B cell (primary cell): ENCODE measurements at regions not wholly inside any gene's neighbourhood (a gene's known extent, or its start where the extent isn't known, plus 50 kb on each side); places are given as distances from the start of the nearest gene placed in this dataset.

Experiments used
- ATAC-seq: fragments of 200-7000 bp; cut with Tn5 transposase; one replicate; pipeline ENCODE4 v1.10.0; 2021; ENCODE audit warnings: low read depth, mild to moderate bottlenecking, moderate number of reproducible peaks, moderate library complexity
- CTCF ChIA-PET: fragments of 350-600 bp; sonication (Branson Sonifier 250); formaldehyde crosslinking; loops from one replicate; lab custom pipeline; 2021; ENCODE audit warnings: antibody characterized with exemption, inconsistent platforms; lab: Charles Lee
- POLR2A ChIA-PET: fragments of 350-600 bp; sonication (Branson Sonifier 250); formaldehyde crosslinking; loops from one replicate; lab custom pipeline; 2021; ENCODE audit warnings: antibody characterized with exemption; lab: Charles Lee
- DNase-seq: peaks from one replicate; pipeline ENCODE4 v3.0.0; 2013
- H2AFZ ChIP-seq: 2 replicates; pipeline ENCODE4 v1.6.1; 2012; ENCODE audit warnings: mild to moderate bottlenecking, low read depth, low read length; ENCODE audit not compliant: insufficient read depth, poor library complexity, severe bottlenecking
- H3K27ac ChIP-seq, 2 donors: 1 replicate in 1 of 2; 2 replicates in 1 of 2; pipeline ENCODE4 v1.5.1; 2012 to 2013; ENCODE audit warnings: low read length in 2 of 2, mild to moderate bottlenecking in 2 of 2, moderate library complexity in 1 of 2
- H3K27me3 ChIP-seq, 4 experiments: fragments of 200-600 bp in 1 of 4; sonication (generic) in 1 of 4; replicated peaks in 1 of 4; 1 replicate in 2 of 4; 2 replicates in 2 of 4; pipeline versions ENCODE4 v1.6.1 to v1.7.0; 2013 to 2016; ENCODE audit warnings: low read length in 3 of 4, mild to moderate bottlenecking in 2 of 4, mixed read lengths in 1 of 4, moderate library complexity in 1 of 4; ENCODE audit not compliant: insufficient read depth in 4 of 4, control insufficient read depth in 3 of 4; ENCODE audit errors: control extremely low read depth in 1 of 4
- H3K36me3 ChIP-seq, 2 experiments: replicated peaks in 1 of 2; 1 replicate in 1 of 2; 2 replicates in 1 of 2; pipeline versions ENCODE4 v1.6.1 to v1.7.1; 2013; ENCODE audit warnings: low read length in 1 of 2; ENCODE audit not compliant: insufficient read depth in 2 of 2, control insufficient read depth in 1 of 2; ENCODE audit errors: control extremely low read depth in 1 of 2, extremely low read depth in 1 of 2
- H3K4me1 ChIP-seq, 2 donors: fragments of 200-600 bp in 1 of 2; sonication (generic) in 1 of 2; 1 replicate in 1 of 2; 2 replicates in 1 of 2; pipeline versions ENCODE4 v1.5.1 to v1.6.1; 2013 to 2017; ENCODE audit warnings: low read length in 2 of 2; ENCODE audit not compliant: control insufficient read depth in 2 of 2, insufficient read depth in 2 of 2
- H3K4me2 ChIP-seq: replicated peaks from 2 replicates; pipeline ENCODE3; 2012; ENCODE audit warnings: mild to moderate bottlenecking, low read depth, low read length; ENCODE audit not compliant: poor library complexity, severe bottlenecking
- H3K4me3 ChIP-seq, 5 experiments: fragments of 200-600 bp in 1 of 5; sonication (generic) in 1 of 5; 1 replicate in 3 of 5; 2 replicates in 2 of 5; pipeline versions ENCODE4 v1.5.1 to v1.7.0; 2011 to 2016; ENCODE audit warnings: low read length in 4 of 5, mild to moderate bottlenecking in 4 of 5, low read depth in 2 of 5, control low read depth in 1 of 5, moderate library complexity in 1 of 5; ENCODE audit not compliant: insufficient read depth in 1 of 5; ENCODE audit errors: control extremely low read depth in 1 of 5, extremely low read depth in 1 of 5
- H3K79me2 ChIP-seq: fragments of 200-600 bp; sonication (generic); one replicate; pipeline ENCODE4 v1.6.0; 2016; ENCODE audit warnings: low read length; ENCODE audit not compliant: control insufficient read depth, insufficient read depth
- H3K9ac ChIP-seq: fragments of 200-600 bp; sonication (generic); 2 replicates; pipeline ENCODE4 v1.6.1; 2017; ENCODE audit warnings: mild to moderate bottlenecking, low read length, moderate library complexity
- H3K9me3 ChIP-seq, 3 donors: one replicate each; pipeline versions ENCODE4 v1.6.1 to v1.7.1; 2013; ENCODE audit warnings: low read length in 2 of 3; ENCODE audit not compliant: control insufficient read depth in 2 of 3, insufficient read depth in 1 of 3; ENCODE audit errors: control extremely low read depth in 1 of 3
- H4K20me1 ChIP-seq: 2 replicates; pipeline ENCODE4 v1.6.0; 2012; ENCODE audit warnings: mild to moderate bottlenecking, low read length; ENCODE audit not compliant: insufficient read depth, control insufficient read depth, poor library complexity, severe bottlenecking
- H3K27ac Mint-ChIP-seq: one replicate; pipeline ENCODE4 v1.8.0; 2021; ENCODE audit warnings: mixed read lengths
- H3K27me3 Mint-ChIP-seq: one replicate; pipeline ENCODE4 v1.8.0; 2021; ENCODE audit warnings: mixed read lengths
- H3K4me1 Mint-ChIP-seq: one replicate; pipeline ENCODE4 v1.8.0; 2021; ENCODE audit warnings: mixed read lengths
- H3K4me3 Mint-ChIP-seq: one replicate; pipeline ENCODE4 v1.8.0; 2021; ENCODE audit warnings: mixed read lengths
- H3K9me3 Mint-ChIP-seq: one replicate; pipeline ENCODE4 v1.8.0; 2022; ENCODE audit warnings: mixed read lengths; ENCODE audit not compliant: insufficient read depth
- CTCF ChIP-seq: fragments of 200-600 bp; IDR thresholded peaks from one replicate; pipeline ENCODE4 v1.8.0; 2022; ENCODE audit warnings: antibody characterized with exemption, mild to moderate bottlenecking
- EZH2 ChIP-seq: IDR thresholded peaks from 2 replicates; pipeline ENCODE4 v1.6.1; 2012; ENCODE audit warnings: borderline replicate concordance, low read depth, mild to moderate bottlenecking, moderate library complexity, low read length; ENCODE audit not compliant: insufficient read depth, poor library complexity, severe bottlenecking
- WGBS: methylation state at CpG from one replicate; pipeline ENCODE4 v1.1.5; 2013; ENCODE audit warnings: missing lambda C conversion rate; ENCODE audit not compliant: insufficient coverage; 5-methylcytosine and 5-hydroxymethylcytosine counted together
- intact Hi-C: fragments of 100-400 bp; cut with micrococcal nuclease; formaldehyde crosslinking; loops from one replicate; pipeline ENCODE4 v1.10.0; 2022

GRCh38 chr5:110038297-110038997, 348.7 kb downstream of the MAN2A1 start:
- WGBS, result 13% methylated on average over 1 of the region's 4 CpGs
- peaks cover 13% of the 10 kb centered on the region for H3K9me3 Mint-ChIP-seq
- TF ChIP-seq EZH2 (no peak), CTCF (no peak)
- no peak overlapping the region for H2AFZ ChIP-seq
- H4K20me1 ChIP-seq, result no peaks in the 10 kb centered on the region
- H3K36me3 ChIP-seq, result no peaks in the 10 kb centered on the region
- no peaks in the 10 kb centered on the region for H3K27me3 Mint-ChIP-seq
- H3K27me3 ChIP-seq, result no peaks in the 10 kb centered on the region
- intact Hi-C loops, result no loop called here
- CTCF ChIA-PET, result no interaction called here
- ATAC-seq (no peak), DNase-seq (no peak)
- no peaks in the 10 kb centered on the region for H3K79me2 ChIP-seq
- no peaks in the 10 kb centered on the region for H3K9me3 ChIP-seq
- no peak overlapping the region for H3K27ac ChIP-seq
- POLR2A ChIA-PET, result no interaction called here
- no peak overlapping the region for H3K9ac ChIP-seq
- no peaks in the 10 kb centered on the region for H3K4me1 ChIP-seq
- H3K4me2 ChIP-seq, result no peak overlapping the region
- H3K4me3 ChIP-seq, result no peak overlapping the region
- no peaks in the 10 kb centered on the region for H3K4me1 Mint-ChIP-seq
- no peak overlapping the region for H3K27ac Mint-ChIP-seq
- no peak overlapping the region for H3K4me3 Mint-ChIP-seq

GRCh38 chr5:110040178-110040577, 350.5 kb downstream of the MAN2A1 start:
- H3K4me3 Mint-ChIP-seq, result no peak overlapping the region
- CTCF ChIA-PET, result no interaction called here

More at GRCh38 chr5:110040178-110040577, 350.5 kb downstream of the MAN2A1 start:
- Histone ChIP-seq H4K20me1 (no peaks in the 10 kb centered on the region), H3K9ac (no peak overlapping the region), H3K27me3 (no peaks in the 10 kb centered on the region), H3K36me3 (no peaks in the 10 kb centered on the region), H3K27ac (no peak overlapping the region), H3K4me1 (no peaks in the 10 kb centered on the region), H3K9me3 (no peaks in the 10 kb centered on the region), H3K4me3 (no peak overlapping the region), H3K79me2 (no peaks in the 10 kb centered on the region), H3K4me2 (no peak overlapping the region), H2AFZ (no peak overlapping the region)
- POLR2A ChIA-PET, result no interaction called here
- H3K4me1 Mint-ChIP-seq, result no peaks in the 10 kb centered on the region
- no CpG with 5 or more reads among the region's 2 CpGs for WGBS
- DNase-seq (no peak), ATAC-seq (no peak)
- H3K27ac Mint-ChIP-seq, result no peak overlapping the region
- intact Hi-C loops, result no loop called here
- no peaks in the 10 kb centered on the region for H3K27me3 Mint-ChIP-seq
- peaks cover 13% of the 10 kb centered on the region for H3K9me3 Mint-ChIP-seq
- no peak for TF ChIP-seq CTCF
- no peak for TF ChIP-seq EZH2
